ENCODE measurements at regions not wholly inside any gene's neighbourhood (a gene's known extent, or its start where the extent isn't known, plus 50 kb on each side); places are given as distances from the start of the nearest gene placed in this dataset.
A peak's percentile ranks its signal among the peaks of the same experiment; 100 is the strongest.
"Not testable (repeated sequence)": the region's sequence is repeated elsewhere in the genome, so short reads cannot be mapped to it uniquely, and the experiment has no call there.

DNA sequence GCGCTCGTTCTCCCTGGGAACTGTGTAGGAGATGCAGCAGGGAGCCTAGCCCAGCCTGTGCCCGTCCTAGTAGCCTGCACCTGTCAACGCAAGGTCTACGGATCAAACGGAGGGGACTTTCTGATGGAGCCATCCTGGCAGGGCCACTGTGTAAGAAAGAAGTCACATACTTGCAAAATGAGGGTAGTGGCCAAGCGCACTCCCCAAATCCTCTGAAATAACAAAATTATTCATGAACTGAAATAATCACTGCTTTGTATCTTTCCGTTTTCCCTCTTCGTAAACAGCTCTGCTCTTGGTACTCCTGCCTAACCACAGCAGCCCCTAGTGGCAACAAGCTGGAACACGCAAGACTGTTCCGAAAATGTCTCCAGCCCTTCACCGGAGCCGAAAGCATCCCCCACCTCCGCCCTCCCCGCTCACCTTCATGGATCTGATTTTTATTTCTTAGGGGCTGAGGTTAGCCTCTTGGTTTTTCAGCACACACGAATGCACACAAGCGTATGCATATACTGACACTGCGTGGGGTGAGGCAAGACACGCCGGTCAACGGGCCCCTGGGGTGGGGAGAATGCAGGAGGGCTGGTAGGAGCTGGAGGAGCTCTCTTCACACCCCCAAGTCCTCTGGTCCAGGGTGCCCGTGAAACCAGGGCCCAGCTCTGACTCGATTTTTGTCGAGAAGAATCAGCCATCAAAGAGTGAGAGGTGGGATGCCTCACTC, 100.8 kb downstream of the ABCC12 start:
- DNase-seq, result peak; percentile 32 to 71 (median 45)

- no peak for DNase-seq
Measured at GRCh38 chr16:48053418-48053745, 102.4 kb downstream of the ABCC12 start.

GRCh38 chr16:48052731-48053417, 102.9 kb downstream of the ABCC12 start:
- DNase-seq, result no peak

GRCh38 chr16:48050871-48051270, 104.9 kb downstream of the ABCC12 start:
- DNase-seq, result no peak

DNA sequence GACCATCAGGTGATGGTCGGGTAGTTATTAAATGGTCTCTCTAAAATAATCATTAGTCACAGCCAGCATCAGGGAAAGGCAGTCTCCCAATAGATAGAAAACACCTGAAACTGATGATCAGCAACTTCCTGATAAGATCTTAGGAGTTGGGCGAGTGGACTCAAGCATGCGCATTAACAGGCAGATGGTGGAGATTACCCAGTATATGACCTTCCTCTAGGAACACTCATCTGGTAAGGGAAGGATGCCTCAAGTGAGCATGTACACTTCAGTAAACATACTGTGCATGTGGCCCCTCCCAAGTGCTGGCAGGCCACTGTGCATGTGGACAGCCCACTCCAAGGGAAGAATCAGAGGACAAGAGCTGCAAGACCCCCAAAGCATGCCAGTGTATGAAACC, 105.9 kb downstream of the ABCC12 start:
- no peak for DNase-seq

- peak in 1 of 3 experiments; percentile 3 for DNase-seq
Measured at GRCh38 chr16:48047720-48048119, 108.1 kb downstream of the ABCC12 start.

DNA sequence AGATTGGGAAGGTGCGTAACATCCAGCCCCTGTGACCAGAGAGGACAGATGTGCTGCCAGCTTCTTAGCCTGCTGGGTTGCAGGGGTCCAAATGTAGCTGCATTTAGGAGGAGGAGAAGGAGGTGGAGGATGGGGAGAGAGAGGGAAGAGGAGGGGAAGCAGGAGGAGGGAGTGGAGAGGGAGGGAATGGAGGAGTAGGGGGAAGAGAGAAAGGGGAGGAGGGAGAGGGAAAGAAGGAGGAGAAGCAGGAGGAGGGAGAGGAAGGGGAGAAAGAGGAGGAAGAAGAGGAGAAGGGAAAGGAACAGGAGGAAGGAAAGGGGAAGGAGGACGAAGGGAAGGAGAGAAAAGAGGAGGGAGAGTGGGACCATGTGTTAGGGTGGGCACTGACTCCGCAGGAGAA, 108.6 kb downstream of the ABCC12 start:
- DNase-seq, result no peak

DNA sequence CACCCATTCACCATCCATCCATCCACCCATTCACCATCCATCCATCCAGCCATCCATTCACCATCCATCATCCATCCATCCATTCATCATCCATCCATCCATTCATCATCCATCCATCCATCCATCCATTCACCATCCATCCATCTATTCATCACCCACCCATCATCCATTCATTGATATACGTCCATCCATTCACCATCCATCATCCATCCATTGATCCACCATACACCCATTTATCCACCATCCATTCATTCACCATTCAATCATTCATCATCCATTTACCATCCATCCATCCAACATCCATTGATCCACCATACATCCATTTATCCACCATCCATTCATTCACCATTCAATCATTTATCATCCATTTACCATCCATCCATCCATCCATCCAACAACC, 111.7 kb downstream of the ABCC12 start:
- no peak for DNase-seq

DNA sequence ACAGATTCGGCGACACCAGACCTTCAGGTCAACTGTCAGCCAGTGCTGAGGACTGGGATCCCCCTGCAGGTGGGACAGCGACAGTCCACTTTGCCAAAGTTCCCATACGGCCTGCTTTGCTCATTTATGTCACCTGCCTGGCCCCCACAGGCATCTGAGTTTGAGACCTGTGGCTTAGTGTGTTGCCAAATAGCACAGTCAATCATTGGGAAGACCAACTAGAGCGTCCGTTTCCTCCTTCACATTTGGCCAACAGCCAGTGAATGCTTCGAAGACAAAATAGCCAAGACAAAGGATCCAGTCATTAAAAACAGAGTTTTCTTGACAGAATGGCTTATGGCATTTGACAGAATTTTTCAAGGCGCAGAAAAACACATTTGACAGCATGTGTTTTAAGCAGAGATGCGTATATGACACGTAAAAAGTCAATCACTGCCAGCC, 113.8 kb downstream of the ABCC12 start:
- peak in 1 of 3 experiments; percentile 42 for DNase-seq

DNA sequence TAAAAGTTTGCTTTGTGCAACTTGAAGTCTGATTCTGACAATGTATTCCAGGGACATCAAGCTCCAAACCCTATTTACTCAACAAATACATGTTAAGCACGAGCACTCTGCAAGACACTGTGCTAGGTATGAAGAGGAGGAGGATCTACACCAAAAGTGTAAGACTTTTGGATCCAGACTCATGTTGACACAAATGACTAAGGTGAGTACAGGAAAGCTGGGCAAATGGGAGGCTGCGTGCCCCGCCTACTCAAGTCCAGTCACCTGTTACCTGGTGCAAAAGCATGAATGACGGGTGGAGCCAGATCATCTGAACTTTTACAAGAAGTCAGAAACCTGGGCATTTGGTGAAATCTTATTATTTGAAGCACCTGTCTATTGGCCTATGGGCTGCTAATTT, 120.7 kb downstream of the ABCC12 start:
- DNase-seq, result no peak

- no peak for DNase-seq
Measured at GRCh38 chr16:48030926-48031325, 124.9 kb downstream of the ABCC12 start.

- no peak for DNase-seq
Measured at GRCh38 chr16:48029768-48030167, 126.0 kb downstream of the ABCC12 start.

DNA sequence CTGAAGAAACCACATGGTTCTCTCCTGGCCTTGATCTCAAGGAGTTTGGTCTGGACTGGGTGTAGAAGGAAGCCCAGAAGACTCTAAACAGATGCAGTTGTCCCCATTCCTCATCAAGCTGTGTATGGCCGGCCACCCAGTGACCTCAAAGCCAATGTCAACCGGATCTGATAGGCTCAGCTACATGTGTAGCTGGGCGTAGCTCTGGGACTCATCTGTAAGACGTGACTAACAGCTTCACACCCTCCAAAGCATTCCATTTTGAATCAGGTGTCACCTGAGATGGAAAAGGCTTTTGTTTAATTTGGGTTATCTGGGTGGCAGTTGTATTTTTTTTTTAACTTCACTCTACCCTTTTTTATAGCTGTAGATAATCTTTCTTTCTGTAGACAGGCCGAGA, 130.4 kb downstream of the ABCC12 start:
- DNase-seq, result no peak

GRCh38 chr16:48024042-48024441, 131.8 kb downstream of the ABCC12 start:
- DNase-seq, result no peak

- no peak for DNase-seq
Measured at GRCh38 chr16:48022496-48022895, 133.3 kb downstream of the ABCC12 start.

GRCh38 chr16:48020617-48021016, 135.2 kb downstream of the ABCC12 start:
- DNase-seq, result not testable (repeated sequence)

- DNase-seq, result peak in 1 of 3 experiments; percentile 3
Measured at GRCh38 chr16:48014349-48015135, 141.3 kb downstream of the ABCC12 start.

GRCh38 chr16:48013491-48013901, 142.3 kb downstream of the ABCC12 start:
- DNase-seq, result no peak

GRCh38 chr16:48011878-48012658, 143.7 kb downstream of the ABCC12 start:
- DNase-seq, result no peak

- no peak for DNase-seq
Measured at GRCh38 chr16:48011466-48011865, 144.3 kb downstream of the ABCC12 start.

GRCh38 chr16:48008011-48008525, 147.7 kb downstream of the ABCC12 start:
- DNase-seq, result no peak

DNA sequence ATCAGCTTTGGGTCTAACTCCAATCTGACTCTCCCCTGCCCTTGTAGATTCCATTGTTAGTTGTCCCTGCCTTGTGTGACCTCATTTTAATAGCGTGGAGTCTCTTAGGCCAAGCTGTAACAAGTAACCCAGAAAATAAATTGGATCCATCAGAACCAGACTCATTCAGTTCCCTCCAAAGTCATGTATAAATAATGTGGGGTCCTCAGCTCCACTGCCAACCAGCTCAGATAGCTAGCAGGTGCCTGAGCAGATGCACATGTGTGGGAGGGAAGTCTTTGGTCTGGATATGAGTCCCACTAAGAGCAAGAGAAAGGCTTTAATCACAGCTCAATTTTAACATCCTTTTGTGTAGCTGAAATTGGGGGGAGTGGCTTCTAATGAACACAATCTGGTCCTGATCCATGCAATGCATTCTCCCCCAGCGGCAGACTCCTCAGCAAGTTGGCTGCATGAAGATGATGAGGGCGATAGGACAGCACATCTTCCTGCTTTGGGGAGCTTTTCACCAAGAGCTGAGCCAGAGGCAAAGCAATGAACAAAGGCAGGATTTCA, 151.6 kb downstream of the ABCC12 start:
- no peak for DNase-seq
